Neural crest cell (in vitro differentiated cells): ENCODE measurements at regions not wholly inside any gene's neighbourhood (a gene's known extent, or its start where the extent isn't known, plus 50 kb on each side); places are given as distances from the start of the nearest gene placed in this dataset.

Experiments used
- DNase-seq: peaks from one replicate; pipeline ENCODE4 v3.0.0; 2021; ENCODE audit warnings: low read depth, mixed read lengths, low spot score
- H3K27ac Mint-ChIP-seq: one replicate; pipeline ENCODE4 v1.8.0; 2021; ENCODE audit warnings: mild to moderate bottlenecking, mixed read lengths; ENCODE audit not compliant: unreplicated experiment
- H3K27me3 Mint-ChIP-seq: 2 replicates; pipeline ENCODE4 v1.8.0; 2021; ENCODE audit warnings: low read depth, mild to moderate bottlenecking, mixed read lengths
- H3K36me3 Mint-ChIP-seq: 2 replicates; pipeline ENCODE4 v1.8.0; 2021; ENCODE audit warnings: low read depth, mild to moderate bottlenecking, mixed read lengths
- H3K4me1 Mint-ChIP-seq: 2 replicates; pipeline ENCODE4 v1.8.0; 2021; ENCODE audit warnings: mixed read lengths
- H3K4me3 Mint-ChIP-seq: one replicate; pipeline ENCODE4 v1.8.0; 2021; ENCODE audit warnings: mild to moderate bottlenecking, mixed read lengths
- H3K9me3 Mint-ChIP-seq: 2 replicates; pipeline ENCODE4 v1.8.0; 2021; ENCODE audit warnings: mixed read lengths
- CTCF ChIP-seq: fragments of 200-600 bp; sonication (generic); conservative IDR thresholded peaks from 2 replicates; pipeline ENCODE4 v1.5.0; 2021; ENCODE audit warnings: antibody characterized with exemption, mild to moderate bottlenecking

DNA sequence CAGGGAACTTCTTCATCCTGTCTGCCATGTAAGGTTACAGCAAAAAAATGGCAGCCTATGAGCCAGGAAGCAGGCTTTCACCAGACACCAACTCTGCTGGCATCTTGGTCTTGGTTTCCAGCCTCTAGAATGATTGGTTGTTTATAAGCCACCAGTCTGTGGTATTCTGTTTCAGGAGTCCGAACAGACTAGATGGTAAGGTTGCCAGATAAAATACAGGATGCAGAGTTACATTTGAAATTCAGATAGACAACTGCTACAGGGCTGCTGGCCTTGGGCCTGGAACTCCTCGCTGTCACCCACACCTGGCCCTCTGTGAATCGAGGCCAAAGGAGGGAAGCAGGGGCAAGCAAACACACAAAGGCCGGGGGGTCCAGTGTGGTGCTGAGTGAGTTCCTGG is 478.8 kb upstream of the CCL2 start:
- H3K4me1 Mint-ChIP-seq, result no peaks in the 10 kb centered on the region
- no peak overlapping the region for H3K27ac Mint-ChIP-seq

GRCh38 chr17:33776903-33777302 is 478.2 kb upstream of the CCL2 start:
- DNase-seq, result no peak
- H3K27ac Mint-ChIP-seq, result no peak overlapping the region
- no peak for TF ChIP-seq CTCF
- no peak overlapping the region for H3K4me3 Mint-ChIP-seq
- no peaks in the 10 kb centered on the region for H3K4me1 Mint-ChIP-seq
- H3K27me3 Mint-ChIP-seq, result peaks cover 22% of the 10 kb centered on the region
- no peaks in the 10 kb centered on the region for H3K36me3 Mint-ChIP-seq
- no peaks in the 10 kb centered on the region for H3K9me3 Mint-ChIP-seq

More for the DNA sequence above, 478.8 kb upstream of the CCL2 start:
- H3K36me3 Mint-ChIP-seq, result no peaks in the 10 kb centered on the region
- peaks cover 17% of the 10 kb centered on the region for H3K27me3 Mint-ChIP-seq
- no peak overlapping the region for H3K4me3 Mint-ChIP-seq
- H3K9me3 Mint-ChIP-seq, result no peaks in the 10 kb centered on the region
- TF ChIP-seq CTCF, result no peak
- no peak for DNase-seq

DNA sequence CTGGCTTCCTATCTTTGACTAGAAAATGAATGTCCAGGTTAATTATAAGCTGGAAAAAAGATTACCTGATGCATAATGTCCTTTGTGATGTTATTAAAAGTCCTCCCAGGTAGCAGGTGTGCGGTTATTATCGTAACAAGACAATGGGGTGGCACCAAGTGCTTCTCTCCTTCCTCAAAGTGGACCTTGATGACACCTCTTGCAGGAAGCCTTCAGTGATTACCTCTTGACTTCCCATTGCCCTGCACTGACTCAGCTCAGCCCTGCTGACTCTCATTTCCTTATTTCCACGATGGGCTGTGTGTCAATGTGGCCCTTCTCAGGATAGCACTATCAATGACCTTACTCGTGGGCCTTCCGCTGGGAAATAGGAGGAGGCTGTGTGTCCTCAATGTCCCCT is 477.4 kb upstream of the CCL2 start:
- no peak overlapping the region for H3K27ac Mint-ChIP-seq
- H3K4me1 Mint-ChIP-seq, result no peaks in the 10 kb centered on the region
- peaks cover 20% of the 10 kb centered on the region for H3K27me3 Mint-ChIP-seq
- DNase-seq, result no peak
- H3K9me3 Mint-ChIP-seq, result no peaks in the 10 kb centered on the region
- TF ChIP-seq CTCF, result no peak
- H3K36me3 Mint-ChIP-seq, result no peaks in the 10 kb centered on the region
- no peak overlapping the region for H3K4me3 Mint-ChIP-seq

DNA sequence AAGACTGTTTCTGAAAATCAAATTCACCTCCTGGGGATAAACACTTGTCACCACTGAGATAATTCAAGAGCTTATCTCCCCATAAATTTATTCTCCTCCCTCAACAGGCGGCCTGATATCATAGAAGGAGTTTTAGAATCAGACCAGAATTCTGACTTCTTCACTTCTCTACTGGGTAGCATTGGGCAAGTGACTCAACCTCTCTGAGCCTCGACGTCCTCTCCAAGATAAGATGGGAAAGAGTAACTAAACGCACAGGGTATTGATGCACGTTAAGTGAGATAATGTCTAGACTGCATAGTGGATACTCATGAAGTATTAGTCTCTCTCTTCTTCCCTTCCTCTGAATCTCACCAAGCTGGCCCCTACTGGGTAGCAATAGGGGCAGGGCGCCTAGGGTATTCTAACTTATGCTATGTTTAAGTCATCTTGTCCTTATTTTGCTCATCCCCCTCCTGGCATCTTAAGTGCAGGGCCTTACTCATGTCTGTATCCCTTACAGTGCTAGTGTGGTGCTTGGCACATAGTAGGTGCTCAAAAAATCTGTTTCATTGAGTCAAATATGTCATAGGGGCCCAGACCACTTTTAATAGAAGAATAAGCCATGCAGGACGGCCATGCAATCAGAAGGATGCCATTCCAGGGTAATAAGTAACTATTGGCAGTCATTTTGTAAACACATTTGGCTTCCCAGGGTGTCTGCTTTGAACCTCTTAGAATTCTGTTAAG is 476.4 kb upstream of the CCL2 start:
- no peak for TF ChIP-seq CTCF
- DNase-seq, result no peak
- Mint-ChIP-seq H3K27me3 (peaks cover 23% of the 10 kb centered on the region), H3K36me3 (no peaks in the 10 kb centered on the region), H3K27ac (no peak overlapping the region), H3K4me3 (no peak overlapping the region), H3K4me1 (no peaks in the 10 kb centered on the region), H3K9me3 (no peaks in the 10 kb centered on the region)

- no peak overlapping the region for H3K27ac Mint-ChIP-seq
- H3K27me3 Mint-ChIP-seq, result peaks cover 23% of the 10 kb centered on the region
- DNase-seq, result peak; percentile 54
- no peaks in the 10 kb centered on the region for H3K4me1 Mint-ChIP-seq
- no peak overlapping the region for H3K4me3 Mint-ChIP-seq
- TF ChIP-seq CTCF, result peak; percentile 99
- no peaks in the 10 kb centered on the region for H3K36me3 Mint-ChIP-seq
- H3K9me3 Mint-ChIP-seq, result no peaks in the 10 kb centered on the region
Measured at GRCh38 chr17:33779234-33779591, 475.9 kb upstream of the CCL2 start.
